Adrenal gland (tissue), 9 donors: ENCODE measurements at regions not wholly inside any gene's neighbourhood (a gene's known extent, or its start where the extent isn't known, plus 50 kb on each side); places are given as distances from the start of the nearest gene placed in this dataset.

Experiments used
- DNase-seq, 7 donors: peaks; one replicate each; pipeline ENCODE4 v3.0.0-alpha.2; 2019 to 2020
- H3K27ac ChIP-seq, 5 donors: fragments of 200-600 bp; sonication (generic) in 4 of 5; 1 replicate in 3 of 5; 2 replicates in 2 of 5; pipeline versions ENCODE4 v1.5.1 to v1.8.0; 2016 to 2020; ENCODE audit warnings: mild to moderate bottlenecking in 1 of 5
- H3K27me3 ChIP-seq: fragments of 200-600 bp; 2 replicates; pipeline ENCODE4 v1.8.0; 2021
- H3K36me3 ChIP-seq, 2 donors: fragments of 200-600 bp; replicated peaks in 1 of 2; 1 replicate in 1 of 2; 2 replicates in 1 of 2; pipeline versions ENCODE4 v1.5.1 to v1.8.0; 2018 to 2022
- H3K4me1 ChIP-seq, 2 donors: fragments of 200-600 bp; replicated peaks in 1 of 2; 1 replicate in 1 of 2; 2 replicates in 1 of 2; pipeline versions ENCODE4 v1.5.1 to v1.8.0; 2018 to 2021
- H3K4me3 ChIP-seq, 4 donors: fragments of 200-600 bp; sonication (generic) in 3 of 4; one replicate each; pipeline ENCODE4 v1.5.1; 2016 to 2018
- H3K9me3 ChIP-seq, 3 donors: fragments of 200-600 bp; sonication (generic) in 1 of 3; replicated peaks in 1 of 3; 1 replicate in 2 of 3; 2 replicates in 1 of 3; pipeline versions ENCODE4 v1.5.1 to v1.8.0; 2016 to 2021
- POLR2A ChIP-seq, 2 donors: fragments of 450-650 bp; IDR thresholded peaks; one replicate each; pipeline ENCODE4 v1.6.1; 2017; ENCODE audit warnings: antibody characterized with exemption in 2 of 2, mild to moderate bottlenecking in 2 of 2, moderate library complexity in 1 of 2
- WGBS, 4 donors: extraction: QIAGEN DNeasy Blood & Tissue Kit in 2 of 4; methylation state at CpG; one replicate each; pipeline versions ENCODE4 v1.1.5 to v1.1.7; 2013 to 2017; 5-methylcytosine and 5-hydroxymethylcytosine counted together
- intact Hi-C, 2 donors: fragments of 100-400 bp; cut with DNase I; formaldehyde crosslinking; loops; one replicate each; pipeline versions ENCODE4 v1.14.1 to v1.15.0; 2022 to 2023
- TF ChIP-seq, protein P1 (sequence below), 6 experiments: fragments of 450-650 bp in 4 of 6; fragments of 200-600 bp in 2 of 6; sonication (generic) in 1 of 6; IDR thresholded peaks; 1 replicate in 5 of 6; 2 replicates in 1 of 6; pipeline versions ENCODE4 v1.5.1 to v1.8.0; 2016 to 2021; ENCODE audit warnings: antibody characterized with exemption in 6 of 6, mild to moderate bottlenecking in 2 of 6, moderate library complexity in 1 of 6
- donor health status: healthy with polysubstance abuse.
- donor health status: Bipolar disorder and iron deficiency.
- donor health status: DM: yes; HTN: yes; CAD: no.
- donor health status: DM: no; HTN: no; CAD: no.
- donor health status: DM: no; HTN: no; CAD: no.

DNA sequence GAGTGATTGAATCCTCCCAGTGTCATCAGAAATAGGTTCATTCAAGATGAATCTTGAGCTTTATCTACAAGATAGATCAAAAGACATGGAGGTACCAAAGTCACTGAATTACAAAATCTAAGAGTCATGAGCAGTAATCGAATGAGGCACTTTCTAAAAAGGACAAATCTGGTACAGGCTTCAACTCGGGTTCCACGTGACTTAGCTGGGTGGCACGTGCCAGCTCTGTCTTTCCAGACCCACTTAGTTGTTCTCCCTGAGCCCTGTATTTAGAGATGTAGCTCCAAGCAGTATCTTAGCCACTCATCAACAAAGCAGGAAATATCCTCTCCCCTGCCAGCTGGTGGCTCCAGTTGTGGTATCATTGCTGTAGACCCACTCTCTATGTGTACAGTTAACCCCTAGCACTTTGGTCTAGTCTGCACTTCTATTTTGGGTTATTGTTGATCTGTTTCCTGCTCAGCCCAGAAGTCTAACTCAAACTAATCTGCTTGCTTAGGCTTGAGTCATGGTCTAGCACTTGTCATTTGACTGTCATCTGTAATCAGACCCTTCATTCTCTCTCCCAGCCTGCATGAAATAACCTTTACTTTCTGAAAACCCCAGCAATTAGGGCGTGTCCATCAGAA is 528.7 kb downstream of the ETS1 start:
- H3K4me1 ChIP-seq = no peaks in the 10 kb centered on the region
- TF ChIP-seq POLR2A (IDR thresholded peaks at IDR 0.05) = no peak
- TF ChIP-seq, protein P1, sequence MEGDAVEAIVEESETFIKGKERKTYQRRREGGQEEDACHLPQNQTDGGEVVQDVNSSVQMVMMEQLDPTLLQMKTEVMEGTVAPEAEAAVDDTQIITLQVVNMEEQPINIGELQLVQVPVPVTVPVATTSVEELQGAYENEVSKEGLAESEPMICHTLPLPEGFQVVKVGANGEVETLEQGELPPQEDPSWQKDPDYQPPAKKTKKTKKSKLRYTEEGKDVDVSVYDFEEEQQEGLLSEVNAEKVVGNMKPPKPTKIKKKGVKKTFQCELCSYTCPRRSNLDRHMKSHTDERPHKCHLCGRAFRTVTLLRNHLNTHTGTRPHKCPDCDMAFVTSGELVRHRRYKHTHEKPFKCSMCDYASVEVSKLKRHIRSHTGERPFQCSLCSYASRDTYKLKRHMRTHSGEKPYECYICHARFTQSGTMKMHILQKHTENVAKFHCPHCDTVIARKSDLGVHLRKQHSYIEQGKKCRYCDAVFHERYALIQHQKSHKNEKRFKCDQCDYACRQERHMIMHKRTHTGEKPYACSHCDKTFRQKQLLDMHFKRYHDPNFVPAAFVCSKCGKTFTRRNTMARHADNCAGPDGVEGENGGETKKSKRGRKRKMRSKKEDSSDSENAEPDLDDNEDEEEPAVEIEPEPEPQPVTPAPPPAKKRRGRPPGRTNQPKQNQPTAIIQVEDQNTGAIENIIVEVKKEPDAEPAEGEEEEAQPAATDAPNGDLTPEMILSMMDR (IDR thresholded peaks at IDR 0.05) = no peak

DNA sequence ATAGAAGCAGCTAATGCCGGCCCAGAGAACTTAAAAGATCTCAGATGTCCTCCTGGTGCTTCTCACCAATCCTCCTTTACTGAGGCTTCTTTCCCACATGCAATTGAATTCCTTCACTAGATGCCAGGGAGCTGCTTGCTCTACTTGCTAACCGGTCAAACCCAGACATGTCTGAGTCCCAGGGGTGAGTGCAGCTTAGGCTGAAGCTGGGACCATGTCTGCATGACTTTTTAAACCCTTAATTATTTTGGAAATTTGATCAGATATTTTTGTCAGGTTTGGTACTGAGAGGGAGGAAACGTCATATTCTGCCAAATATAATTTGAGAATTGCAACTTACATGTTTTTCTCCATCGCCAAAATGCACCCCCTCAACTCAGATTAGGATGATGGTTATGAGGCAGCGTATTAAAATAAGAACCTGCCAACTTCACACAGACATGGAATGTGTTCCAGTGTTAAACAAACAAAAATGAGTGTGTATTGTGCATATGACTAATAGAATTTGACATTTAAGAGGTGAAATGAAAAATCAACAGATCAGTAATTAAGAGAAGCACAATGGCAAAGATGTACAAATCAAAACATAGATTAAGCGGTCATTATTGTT is 529.5 kb downstream of the ETS1 start:
- intact Hi-C loops = no loop called here
- no peak for DNase-seq
- no peaks in the 10 kb centered on the region for H3K4me1 ChIP-seq
- 77 to 80% (median 78%) methylated on average over 6 of the region's 6 CpGs for WGBS, 4 donors
- H3K27ac ChIP-seq = no peak overlapping the region
- H3K36me3 ChIP-seq = no peaks in the 10 kb centered on the region
- H3K4me3 ChIP-seq = no peak overlapping the region
- H3K9me3 ChIP-seq = no peaks in the 10 kb centered on the region
- H3K27me3 ChIP-seq = no peaks in the 10 kb centered on the region
- TF ChIP-seq, protein P1 (IDR thresholded peaks at IDR 0.05) = no peak
- TF ChIP-seq POLR2A (IDR thresholded peaks at IDR 0.05) = no peak

More for the DNA sequence above, 528.7 kb downstream of the ETS1 start:
- Histone ChIP-seq H3K9me3 (no peaks in the 10 kb centered on the region), H3K4me3 (no peak overlapping the region), H3K36me3 (no peaks in the 10 kb centered on the region), H3K27ac (no peak overlapping the region), H3K27me3 (no peaks in the 10 kb centered on the region)
- WGBS, 4 donors = 83 to 93% (median 84%) methylated on average over 5 of the region's 5 CpGs
- intact Hi-C loops = no loop called here
- DNase-seq = no peak

DNA sequence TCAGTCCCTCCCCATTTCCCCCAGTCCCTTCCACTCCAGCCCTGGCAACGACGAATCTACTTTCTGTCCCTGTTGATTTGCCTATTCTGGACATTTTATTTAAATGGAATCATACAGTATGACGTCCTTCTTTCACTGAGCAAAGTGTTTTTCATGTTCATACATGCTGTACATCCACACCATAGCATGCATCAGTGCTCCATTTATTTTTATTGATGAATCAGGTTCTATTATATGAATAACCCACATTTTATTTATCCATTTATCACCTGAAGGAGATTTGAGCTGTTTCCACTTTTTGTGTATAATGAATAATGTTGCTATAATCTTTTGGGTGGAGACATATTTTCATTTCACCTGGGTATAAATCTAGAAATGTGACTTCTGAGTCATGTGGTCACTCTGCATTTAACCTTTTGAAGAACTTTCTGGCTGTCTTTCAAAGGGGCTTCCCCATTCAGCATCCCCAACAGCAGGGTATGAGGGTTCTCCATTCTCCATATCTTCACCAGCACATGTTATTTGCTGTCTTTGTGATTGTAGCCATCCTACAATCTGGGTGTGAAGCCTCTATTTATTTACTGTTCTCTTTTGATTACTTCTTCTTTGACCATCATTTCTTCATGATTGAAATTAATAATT is 531.7 kb downstream of the ETS1 start:
- WGBS, 4 donors = 68 to 77% (median 75%) methylated on average over 3 of the region's 3 CpGs
- Histone ChIP-seq H3K4me1 (no peaks in the 10 kb centered on the region), H3K27ac (no peak overlapping the region), H3K4me3 (no peak overlapping the region), H3K9me3 (no peaks in the 10 kb centered on the region), H3K27me3 (no peaks in the 10 kb centered on the region), H3K36me3 (no peaks in the 10 kb centered on the region)
- intact Hi-C loops = no loop called here
- no peak for DNase-seq
- TF ChIP-seq POLR2A (IDR thresholded peaks at IDR 0.05) = no peak
- TF ChIP-seq, protein P1 (IDR thresholded peaks at IDR 0.05) = no peak

DNA sequence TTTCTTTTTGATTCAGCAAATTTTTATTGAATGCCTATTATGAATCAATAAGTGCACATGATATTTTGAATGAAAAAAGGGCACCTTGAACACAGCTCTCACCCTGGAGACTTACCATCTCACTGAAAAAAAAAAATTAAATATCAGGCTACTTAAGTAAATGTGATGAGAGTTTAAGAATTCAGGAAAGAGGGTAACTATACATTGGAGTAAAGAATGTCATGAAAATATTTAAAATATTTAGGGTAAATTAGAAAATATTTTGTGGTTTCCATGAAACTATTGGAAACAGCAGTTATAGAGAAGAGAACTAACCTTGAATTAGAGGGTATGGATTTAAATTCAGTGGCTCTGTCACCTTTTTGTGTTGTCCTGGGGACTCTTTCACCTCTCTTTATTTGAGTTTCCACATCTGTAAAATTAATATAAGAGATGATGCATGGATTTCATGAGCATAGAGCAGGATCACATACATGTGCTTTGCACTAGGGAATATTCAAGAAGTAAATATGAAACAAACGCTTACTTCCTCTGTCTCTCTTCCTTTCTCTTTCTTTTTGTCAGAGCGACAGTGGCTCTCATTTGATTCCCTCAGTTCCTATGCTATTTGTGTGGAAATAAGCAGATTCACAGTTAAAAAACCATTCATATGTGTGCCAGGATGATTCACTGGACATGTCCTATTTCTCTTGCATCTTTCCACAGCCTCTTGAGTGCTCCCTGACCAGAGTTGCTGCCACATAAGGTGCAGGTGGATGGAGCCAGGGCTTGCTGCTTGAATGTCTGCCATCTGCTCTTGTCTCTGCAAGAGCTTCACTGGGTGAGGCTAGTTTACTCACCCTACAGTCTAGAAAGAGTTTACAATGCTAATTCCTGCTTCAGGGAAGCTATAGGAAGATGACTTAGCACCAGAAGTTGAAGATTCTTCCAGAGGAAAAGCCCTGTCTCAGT is 533.1 kb downstream of the ETS1 start:
- TF ChIP-seq, protein P1 (IDR thresholded peaks at IDR 0.05) = no peak
- TF ChIP-seq POLR2A (IDR thresholded peaks at IDR 0.05) = no peak
- Histone ChIP-seq H3K27ac (no peak overlapping the region), H3K9me3 (no peaks in the 10 kb centered on the region), H3K27me3 (no peaks in the 10 kb centered on the region), H3K36me3 (no peaks in the 10 kb centered on the region), H3K4me3 (no peak overlapping the region), H3K4me1 (no peaks in the 10 kb centered on the region)
- 58 to 68% (median 62%) methylated on average over 2 of the region's 2 CpGs for WGBS, 4 donors
- intact Hi-C loops = no loop called here
- no peak for DNase-seq
